ENCODE measurements at regions not wholly inside any gene's neighbourhood (a gene's known extent, or its start where the extent isn't known, plus 50 kb on each side); places are given as distances from the start of the nearest gene placed in this dataset.
"Not testable (repeated sequence)": the region's sequence is repeated elsewhere in the genome, so short reads cannot be mapped to it uniquely, and the experiment has no call there.

GRCh38 chr6:3535776-3536435, 79.1 kb upstream of the SLC22A23 start:
- in situ Hi-C loops (cut with MboI; ENCODE audit: low pct_unique_long_range_greater_than_20kb, low sequenced_read_pairs), result no loop called here

GRCh38 chr6:3535033-3535775, 78.4 kb upstream of the SLC22A23 start:
- DNase-seq, result no peak
- in situ Hi-C loops (cut with MboI; ENCODE audit: low pct_unique_long_range_greater_than_20kb, low sequenced_read_pairs), result no loop called here

More at GRCh38 chr6:3535776-3536435, 79.1 kb upstream of the SLC22A23 start:
- DNase-seq, result no peak

- no peak for DNase-seq
- in situ Hi-C loops (cut with MboI; ENCODE audit: low pct_unique_long_range_greater_than_20kb, low sequenced_read_pairs), result no loop called here
Measured at GRCh38 chr6:3534599-3534998, 77.7 kb upstream of the SLC22A23 start.

- no peak for DNase-seq
- in situ Hi-C loops (cut with MboI; ENCODE audit: low pct_unique_long_range_greater_than_20kb, low sequenced_read_pairs), result no loop called here
Measured at GRCh38 chr6:3533981-3534380, 77.1 kb upstream of the SLC22A23 start.

GRCh38 chr6:3532296-3532916, 75.6 kb upstream of the SLC22A23 start:
- DNase-seq, result no peak
- in situ Hi-C loops (cut with MboI; ENCODE audit: low pct_unique_long_range_greater_than_20kb, low sequenced_read_pairs), result no loop called here

GRCh38 chr6:3531481-3531880, 74.6 kb upstream of the SLC22A23 start:
- in situ Hi-C loops (cut with MboI; ENCODE audit: low pct_unique_long_range_greater_than_20kb, low sequenced_read_pairs), result no loop called here
- no peak for DNase-seq

GRCh38 chr6:3530515-3530914, 73.7 kb upstream of the SLC22A23 start:
- DNase-seq, result no peak
- in situ Hi-C loops (cut with MboI; ENCODE audit: low pct_unique_long_range_greater_than_20kb, low sequenced_read_pairs), result no loop called here

GRCh38 chr6:3529721-3530120, 72.9 kb upstream of the SLC22A23 start:
- in situ Hi-C loops (cut with MboI; ENCODE audit: low pct_unique_long_range_greater_than_20kb, low sequenced_read_pairs), result no loop called here
- no peak for DNase-seq

GRCh38 chr6:3529232-3529631, 72.4 kb upstream of the SLC22A23 start:
- in situ Hi-C loops (cut with MboI; ENCODE audit: low pct_unique_long_range_greater_than_20kb, low sequenced_read_pairs), result no loop called here
- DNase-seq, result no peak

- DNase-seq; in situ Hi-C loops (cut with MboI; ENCODE audit: low pct_unique_long_range_greater_than_20kb, low sequenced_read_pairs): not testable (repeated sequence)
Measured at GRCh38 chr6:3528081-3528671, 71.3 kb upstream of the SLC22A23 start.

- DNase-seq, result no peak
- in situ Hi-C loops (cut with MboI; ENCODE audit: low pct_unique_long_range_greater_than_20kb, low sequenced_read_pairs), result no loop called here
Measured at GRCh38 chr6:3527651-3527977, 70.8 kb upstream of the SLC22A23 start.

- no peak for DNase-seq
- in situ Hi-C loops (cut with MboI; ENCODE audit: low pct_unique_long_range_greater_than_20kb, low sequenced_read_pairs), result no loop called here
Measured at GRCh38 chr6:3526962-3527650, 70.3 kb upstream of the SLC22A23 start.

GRCh38 chr6:3525915-3526314, 69.1 kb upstream of the SLC22A23 start:
- in situ Hi-C loops (cut with MboI; ENCODE audit: low pct_unique_long_range_greater_than_20kb, low sequenced_read_pairs), result no loop called here
- no peak for DNase-seq

- no peak for DNase-seq
- in situ Hi-C loops (cut with MboI; ENCODE audit: low pct_unique_long_range_greater_than_20kb, low sequenced_read_pairs), result no loop called here
Measured at GRCh38 chr6:3524456-3524855, 67.6 kb upstream of the SLC22A23 start.

GRCh38 chr6:3523966-3524365, 67.1 kb upstream of the SLC22A23 start:
- in situ Hi-C loops (cut with MboI; ENCODE audit: low pct_unique_long_range_greater_than_20kb, low sequenced_read_pairs), result no loop called here
- no peak for DNase-seq

- in situ Hi-C loops (cut with MboI; ENCODE audit: low pct_unique_long_range_greater_than_20kb, low sequenced_read_pairs), result no loop called here
- DNase-seq, result no peak
Measured at GRCh38 chr6:3523271-3523670, 66.4 kb upstream of the SLC22A23 start.

- in situ Hi-C loops (cut with MboI; ENCODE audit: low pct_unique_long_range_greater_than_20kb, low sequenced_read_pairs), result no loop called here
- no peak for DNase-seq
Measured at GRCh38 chr6:3522561-3523260, 65.9 kb upstream of the SLC22A23 start.

GRCh38 chr6:3520281-3521230, 63.7 kb upstream of the SLC22A23 start:
- in situ Hi-C loops (cut with MboI; ENCODE audit: low pct_unique_long_range_greater_than_20kb, low sequenced_read_pairs), result no loop called here
- DNase-seq, result no peak
